ENCODE measurements at regions not wholly inside any gene's neighbourhood (a gene's known extent, or its start where the extent isn't known, plus 50 kb on each side); places are given as distances from the start of the nearest gene placed in this dataset.

GRCh38 chr15:95872366-95872771 is 458.1 kb upstream of the NR2F2 start:
- DNase-seq (ENCODE audit: low read depth) = no peak

- no peak for DNase-seq (ENCODE audit: low read depth)
Observed at GRCh38 chr15:95874637-95875036, 455.9 kb upstream of the NR2F2 start.

- DNase-seq (ENCODE audit: low read depth) = no peak
Observed at GRCh38 chr15:95875121-95875643, 455.3 kb upstream of the NR2F2 start.

GRCh38 chr15:95880031-95880570 is 450.4 kb upstream of the NR2F2 start:
- DNase-seq (ENCODE audit: low read depth) = no peak

GRCh38 chr15:95880630-95881029 is 449.9 kb upstream of the NR2F2 start:
- DNase-seq (ENCODE audit: low read depth) = no peak

GRCh38 chr15:95883064-95883463 is 447.4 kb upstream of the NR2F2 start:
- no peak for DNase-seq (ENCODE audit: low read depth)

- no peak for DNase-seq (ENCODE audit: low read depth)
Observed at GRCh38 chr15:95884276-95884675, 446.2 kb upstream of the NR2F2 start.

- no peak for DNase-seq (ENCODE audit: low read depth)
Observed at GRCh38 chr15:95887666-95888390, 442.7 kb upstream of the NR2F2 start.

- DNase-seq (ENCODE audit: low read depth) = no peak
Observed at GRCh38 chr15:95888762-95889161, 441.7 kb upstream of the NR2F2 start.

- DNase-seq (ENCODE audit: low read depth) = no peak
Observed at GRCh38 chr15:95894407-95894956, 436.0 kb upstream of the NR2F2 start.

- no peak for DNase-seq (ENCODE audit: low read depth)
Observed at GRCh38 chr15:95895508-95895907, 435.0 kb upstream of the NR2F2 start.

GRCh38 chr15:95897651-95898050 is 432.8 kb upstream of the NR2F2 start:
- no peak for DNase-seq (ENCODE audit: low read depth)

- DNase-seq (ENCODE audit: low read depth) = no peak
Observed at GRCh38 chr15:95898761-95899160, 431.7 kb upstream of the NR2F2 start.

GRCh38 chr15:95901271-95901670 is 429.2 kb upstream of the NR2F2 start:
- DNase-seq (ENCODE audit: low read depth) = no peak

GRCh38 chr15:95902606-95903005 is 427.9 kb upstream of the NR2F2 start:
- no peak for DNase-seq (ENCODE audit: low read depth)

- DNase-seq (ENCODE audit: low read depth) = no peak
Observed at GRCh38 chr15:95903352-95903751, 427.1 kb upstream of the NR2F2 start.

GRCh38 chr15:95910643-95911212 is 419.8 kb upstream of the NR2F2 start:
- DNase-seq (ENCODE audit: low read depth) = no peak

- no peak for DNase-seq (ENCODE audit: low read depth)
Observed at GRCh38 chr15:95911570-95912279, 418.8 kb upstream of the NR2F2 start.

- no peak for DNase-seq (ENCODE audit: low read depth)
Observed at GRCh38 chr15:95912280-95912625, 418.2 kb upstream of the NR2F2 start.

GRCh38 chr15:95912728-95913127 is 417.8 kb upstream of the NR2F2 start:
- no peak for DNase-seq (ENCODE audit: low read depth)

- DNase-seq (ENCODE audit: low read depth) = no peak
Observed at GRCh38 chr15:95916568-95916967, 413.9 kb upstream of the NR2F2 start.

GRCh38 chr15:95918525-95918924 is 412.0 kb upstream of the NR2F2 start:
- no peak for DNase-seq (ENCODE audit: low read depth)

- DNase-seq (ENCODE audit: low read depth) = no peak
Observed at GRCh38 chr15:95919460-95919859, 411.0 kb upstream of the NR2F2 start.
